PC-3 (cell line): ENCODE measurements at regions not wholly inside any gene's neighbourhood (a gene's known extent, or its start where the extent isn't known, plus 50 kb on each side); places are given as distances from the start of the nearest gene placed in this dataset.

Source experiments
- ATAC-seq: fragments of 200-7000 bp; cut with Tn5 transposase; 2 replicates; pipeline ENCODE4 v1.9.1; 2020; ENCODE audit warnings: mild to moderate bottlenecking, moderate library complexity
- BruUV-seq: library from RNA; stranded (reverse); fragments of 400-500 nt; replicated peaks from 2 replicates; lab custom pipeline; 2021; lab: Mats Ljungman, UMichigan
- CTCF ChIA-PET: fragments of 300-600 bp; sonication (Branson Sonifier 250); formaldehyde crosslinking; loops from one replicate; lab custom pipeline; 2022; ENCODE audit warnings: antibody characterized with exemption; lab: Charles Lee
- POLR2A ChIA-PET: fragments of 300-600 bp; sonication (Branson Sonifier 250); formaldehyde crosslinking; loops from one replicate; lab custom pipeline; 2022; ENCODE audit warnings: antibody characterized with exemption; ENCODE audit not compliant: unreplicated experiment; lab: Charles Lee
- DNase-seq: peaks from one replicate; pipeline ENCODE4 v3.0.0-alpha.2; 2015
- H2AFZ ChIP-seq: fragments of 300-600 bp; sonication (generic); 2 replicates; pipeline ENCODE4 v1.6.0; 2016; ENCODE audit warnings: antibody characterized with exemption, low read length
- H3F3A ChIP-seq: fragments of 300-600 bp; sonication (generic); one replicate; pipeline ENCODE4 v1.6.0; 2017; ENCODE audit warnings: antibody characterized with exemption, low read length, control low read depth, mild to moderate bottlenecking; ENCODE audit not compliant: unreplicated experiment
- H3K27ac ChIP-seq: fragments of 300-600 bp; sonication (generic); 2 replicates; pipeline ENCODE4 v1.5.1; 2016; ENCODE audit warnings: mild to moderate bottlenecking, low read length
- H3K27me3 ChIP-seq: fragments of 300-600 bp; sonication (generic); 2 replicates; pipeline ENCODE4 v1.6.1; 2016; ENCODE audit warnings: low read length, mixed read lengths
- H3K36me3 ChIP-seq: fragments of 300-600 bp; sonication (generic); 2 replicates; pipeline ENCODE4 v1.6.1; 2016; ENCODE audit warnings: low read depth, mixed run types, low read length, mixed read lengths
- H3K4me1 ChIP-seq: fragments of 300-600 bp; sonication (generic); 2 replicates; pipeline ENCODE4 v1.5.1; 2016; ENCODE audit warnings: low read length; ENCODE audit not compliant: insufficient read depth
- H3K4me2 ChIP-seq: fragments of 300-600 bp; sonication (generic); 2 replicates; pipeline ENCODE4 v1.6.0; 2016; ENCODE audit warnings: low read length
- H3K4me3 ChIP-seq: fragments of 300-600 bp; sonication (generic); 2 replicates; pipeline ENCODE4 v1.5.1; 2016; ENCODE audit warnings: mild to moderate bottlenecking, low read length, mixed read lengths
- H3K79me2 ChIP-seq: fragments of 300-600 bp; sonication (generic); 2 replicates; pipeline ENCODE4 v1.6.1; 2017; ENCODE audit warnings: low read length, mixed read lengths
- H3K9ac ChIP-seq: fragments of 300-600 bp; sonication (generic); 2 replicates; pipeline ENCODE4 v1.6.0; 2016; ENCODE audit warnings: mild to moderate bottlenecking, low read length
- H3K9me2 ChIP-seq: fragments of 300-600 bp; sonication (generic); replicated peaks from 2 replicates; pipeline ENCODE4 v1.6.1; 2016; ENCODE audit warnings: mixed run types, low read length, mixed read lengths
- H3K9me3 ChIP-seq: fragments of 300-600 bp; sonication (generic); 2 replicates; pipeline ENCODE4 v1.6.1; 2016; ENCODE audit warnings: low read length, mixed read lengths
- H4K20me1 ChIP-seq: fragments of 300-600 bp; sonication (generic); 2 replicates; pipeline ENCODE4 v1.6.1; 2016; ENCODE audit warnings: low read length, mixed read lengths
- EZH2 ChIP-seq: fragments of 300-600 bp; sonication (generic); IDR thresholded peaks from one replicate; pipeline ENCODE4 v1.6.1; 2017; ENCODE audit warnings: antibody characterized with exemption, mild to moderate bottlenecking, low read length; ENCODE audit not compliant: unreplicated experiment
- EZH2phosphoT487 ChIP-seq: fragments of 300-600 bp; sonication (generic); IDR thresholded peaks from 2 replicates; pipeline ENCODE4 v1.6.1; 2018; ENCODE audit warnings: mild to moderate bottlenecking, antibody characterized with exemption, low read length, borderline replicate concordance
- intact Hi-C: fragments of 100-400 bp; cut with micrococcal nuclease; formaldehyde crosslinking; loops from 2 replicates; pipeline ENCODE4 v1.9.0; 2023
- TF ChIP-seq, protein P1 (sequence below): fragments of 300-600 bp; sonication (generic); conservative IDR thresholded peaks from 2 replicates; pipeline ENCODE4 v1.5.1; 2017; ENCODE audit warnings: antibody characterized with exemption, low read depth, mild to moderate bottlenecking, low read length

GRCh38 chrX:69253821-69254220 lies 88.6 kb upstream of the PJA1 start:
- no peak overlapping the region for H3K4me2 ChIP-seq
- CTCF ChIA-PET, result no interaction called here
- ATAC-seq, result no peak

DNA sequence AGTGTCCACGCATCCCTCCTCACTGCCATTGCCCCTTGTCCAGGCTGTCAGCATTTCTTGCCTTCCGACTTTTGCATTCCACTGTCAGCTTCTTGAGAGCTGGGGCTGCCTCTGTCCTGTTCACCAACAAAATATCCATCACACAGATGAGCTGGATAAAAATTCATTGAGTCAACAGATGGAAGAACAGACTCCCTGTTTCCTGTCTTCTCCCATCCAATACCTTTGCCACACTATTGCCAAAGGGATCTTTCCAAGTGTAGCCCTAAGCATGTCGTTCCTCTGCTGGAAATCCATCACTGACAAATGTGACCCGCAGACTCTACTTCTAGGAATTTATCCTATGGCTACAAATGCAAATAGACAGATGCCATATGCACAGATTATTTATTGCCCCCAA lies 78.0 kb upstream of the PJA1 start:
- Histone ChIP-seq H3K36me3 (no peaks in the 10 kb centered on the region), H3K4me3 (no peak overlapping the region), H3K4me1 (no peaks in the 10 kb centered on the region), H3K9me2 (no peaks in the 10 kb centered on the region), H3K27ac (no peak overlapping the region), H3K4me2 (no peak overlapping the region), H3F3A (no peaks in the 10 kb centered on the region), H3K9me3 (no peaks in the 10 kb centered on the region), H4K20me1 (no peaks in the 10 kb centered on the region), H3K27me3 (peaks cover 12% of the 10 kb centered on the region; the same call in 1 of the 2 replicates), H2AFZ (no peak overlapping the region), H3K9ac (no peak overlapping the region), H3K79me2 (no peaks in the 10 kb centered on the region)
- ChIA-PET CTCF (no interaction called here), POLR2A (no interaction called here)
- intact Hi-C loops, result no loop called here
- no peak for ATAC-seq
- no peak for DNase-seq
- no TSS peak for BruUV-seq
- TF ChIP-seq, protein P1, sequence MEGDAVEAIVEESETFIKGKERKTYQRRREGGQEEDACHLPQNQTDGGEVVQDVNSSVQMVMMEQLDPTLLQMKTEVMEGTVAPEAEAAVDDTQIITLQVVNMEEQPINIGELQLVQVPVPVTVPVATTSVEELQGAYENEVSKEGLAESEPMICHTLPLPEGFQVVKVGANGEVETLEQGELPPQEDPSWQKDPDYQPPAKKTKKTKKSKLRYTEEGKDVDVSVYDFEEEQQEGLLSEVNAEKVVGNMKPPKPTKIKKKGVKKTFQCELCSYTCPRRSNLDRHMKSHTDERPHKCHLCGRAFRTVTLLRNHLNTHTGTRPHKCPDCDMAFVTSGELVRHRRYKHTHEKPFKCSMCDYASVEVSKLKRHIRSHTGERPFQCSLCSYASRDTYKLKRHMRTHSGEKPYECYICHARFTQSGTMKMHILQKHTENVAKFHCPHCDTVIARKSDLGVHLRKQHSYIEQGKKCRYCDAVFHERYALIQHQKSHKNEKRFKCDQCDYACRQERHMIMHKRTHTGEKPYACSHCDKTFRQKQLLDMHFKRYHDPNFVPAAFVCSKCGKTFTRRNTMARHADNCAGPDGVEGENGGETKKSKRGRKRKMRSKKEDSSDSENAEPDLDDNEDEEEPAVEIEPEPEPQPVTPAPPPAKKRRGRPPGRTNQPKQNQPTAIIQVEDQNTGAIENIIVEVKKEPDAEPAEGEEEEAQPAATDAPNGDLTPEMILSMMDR, result no peak
- TF ChIP-seq EZH2 (no peak), EZH2phosphoT487 (no peak)

More at GRCh38 chrX:69253821-69254220, 88.6 kb upstream of the PJA1 start:
- Histone ChIP-seq H3K27ac (no peak overlapping the region), H3F3A (no peaks in the 10 kb centered on the region), H3K9ac (no peak overlapping the region), H3K27me3 (no peaks in the 10 kb centered on the region), H3K79me2 (no peaks in the 10 kb centered on the region), H4K20me1 (no peaks in the 10 kb centered on the region), H3K36me3 (no peaks in the 10 kb centered on the region), H3K9me2 (no peaks in the 10 kb centered on the region), H3K9me3 (no peaks in the 10 kb centered on the region), H3K4me1 (no peaks in the 10 kb centered on the region), H2AFZ (no peak overlapping the region), H3K4me3 (no peak overlapping the region)
- intact Hi-C loops, result no loop called here
- DNase-seq, result no peak
- TF ChIP-seq EZH2 (no peak), EZH2phosphoT487 (no peak)
- TF ChIP-seq, protein P1, result no peak
- no TSS peak for BruUV-seq
- POLR2A ChIA-PET, result no interaction called here

- Histone ChIP-seq H3K4me2 (no peak overlapping the region), H3K27me3 (0 out of 2 replicates have a peak, but pooled peaks cover 8% of the 10 kb centered on the region), H3K27ac (no peak overlapping the region), H2AFZ (no peak overlapping the region), H3K4me3 (no peak overlapping the region), H3F3A (no peaks in the 10 kb centered on the region), H3K79me2 (no peaks in the 10 kb centered on the region), H3K36me3 (no peaks in the 10 kb centered on the region), H3K9ac (no peak overlapping the region), H3K4me1 (no peaks in the 10 kb centered on the region), H4K20me1 (no peaks in the 10 kb centered on the region), H3K9me3 (no peaks in the 10 kb centered on the region), H3K9me2 (no peaks in the 10 kb centered on the region)
- DNase-seq (no peak), ATAC-seq (no peak)
- intact Hi-C loops, result no loop called here
- CTCF ChIA-PET, result no interaction called here
- no TSS peak for BruUV-seq
- TF ChIP-seq EZH2phosphoT487 (no peak), EZH2 (no peak)
- TF ChIP-seq, protein P1, result no peak
- POLR2A ChIA-PET, result no interaction called here
Observed at GRCh38 chrX:69238887-69239231, 73.6 kb upstream of the PJA1 start.
